Peyer's patch (tissue), 4 donors: ENCODE measurements at regions not wholly inside any gene's neighbourhood (a gene's known extent, or its start where the extent isn't known, plus 50 kb on each side); places are given as distances from the start of the nearest gene placed in this dataset.

ENCODE experiments used
- POLR2A ChIP-seq, 2 donors: fragments of 450-650 bp; IDR thresholded peaks; one replicate each; pipeline ENCODE4 v1.5.1; 2017; ENCODE audit warnings: antibody characterized with exemption in 2 of 2, mild to moderate bottlenecking in 2 of 2, moderate library complexity in 2 of 2
- TF ChIP-seq, protein P1 (sequence below), 6 experiments: fragments of 450-650 bp in 4 of 6; fragments of 200-600 bp in 2 of 6; sonication (generic) in 1 of 6; IDR thresholded peaks; one replicate each; pipeline ENCODE4 v1.5.1; 2017 to 2019; ENCODE audit warnings: antibody characterized with exemption in 6 of 6, mild to moderate bottlenecking in 3 of 6, moderate library complexity in 1 of 6

DNA sequence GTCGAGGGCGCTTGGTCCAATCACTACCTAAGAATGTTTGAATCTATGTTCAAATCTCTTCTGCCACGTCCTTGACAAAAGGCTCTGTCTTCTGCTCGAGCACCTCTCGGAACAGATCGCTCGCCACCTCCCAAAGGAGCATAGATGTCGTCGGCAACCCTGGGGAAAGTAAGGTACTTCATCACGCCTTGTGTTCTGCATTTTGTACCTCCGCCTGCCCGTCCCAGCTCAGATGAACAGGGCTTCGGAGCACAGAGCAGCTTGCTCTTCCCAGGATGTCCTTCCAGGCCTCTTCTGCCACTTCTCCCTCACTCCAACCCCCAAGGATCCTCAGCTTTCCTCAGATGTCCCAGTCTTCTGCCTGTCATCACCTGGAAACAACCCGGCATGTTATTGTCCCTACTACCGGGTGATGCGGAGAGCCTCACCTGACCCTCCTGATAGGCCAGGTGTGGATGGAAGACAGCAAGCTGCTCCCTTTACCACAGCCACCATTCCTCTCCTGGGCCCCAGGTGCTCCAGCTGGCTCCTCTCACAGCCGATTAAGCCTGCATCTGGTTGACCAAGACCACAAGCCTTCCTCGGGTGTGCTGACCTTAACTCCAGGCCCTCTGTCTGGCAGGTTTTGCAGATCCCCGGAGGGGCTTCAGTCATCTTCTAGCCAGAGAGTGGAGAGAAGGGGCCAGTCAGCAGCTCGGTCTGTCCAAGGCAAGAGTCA, 270.5 kb downstream of the FAM43A start:
- TF ChIP-seq, protein P1, sequence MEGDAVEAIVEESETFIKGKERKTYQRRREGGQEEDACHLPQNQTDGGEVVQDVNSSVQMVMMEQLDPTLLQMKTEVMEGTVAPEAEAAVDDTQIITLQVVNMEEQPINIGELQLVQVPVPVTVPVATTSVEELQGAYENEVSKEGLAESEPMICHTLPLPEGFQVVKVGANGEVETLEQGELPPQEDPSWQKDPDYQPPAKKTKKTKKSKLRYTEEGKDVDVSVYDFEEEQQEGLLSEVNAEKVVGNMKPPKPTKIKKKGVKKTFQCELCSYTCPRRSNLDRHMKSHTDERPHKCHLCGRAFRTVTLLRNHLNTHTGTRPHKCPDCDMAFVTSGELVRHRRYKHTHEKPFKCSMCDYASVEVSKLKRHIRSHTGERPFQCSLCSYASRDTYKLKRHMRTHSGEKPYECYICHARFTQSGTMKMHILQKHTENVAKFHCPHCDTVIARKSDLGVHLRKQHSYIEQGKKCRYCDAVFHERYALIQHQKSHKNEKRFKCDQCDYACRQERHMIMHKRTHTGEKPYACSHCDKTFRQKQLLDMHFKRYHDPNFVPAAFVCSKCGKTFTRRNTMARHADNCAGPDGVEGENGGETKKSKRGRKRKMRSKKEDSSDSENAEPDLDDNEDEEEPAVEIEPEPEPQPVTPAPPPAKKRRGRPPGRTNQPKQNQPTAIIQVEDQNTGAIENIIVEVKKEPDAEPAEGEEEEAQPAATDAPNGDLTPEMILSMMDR (IDR thresholded peaks at IDR 0.05) = no peak
- no peak for TF ChIP-seq POLR2A (IDR thresholded peaks at IDR 0.05)
